Loucy (cell line): ENCODE measurements at regions not wholly inside any gene's neighbourhood (a gene's known extent, or its start where the extent isn't known, plus 50 kb on each side); places are given as distances from the start of the nearest gene placed in this dataset.

Experiments used
- H2AFZ ChIP-seq: fragments of 200-600 bp; sonication (generic); 2 replicates; pipeline ENCODE4 v1.6.0; 2016; ENCODE audit warnings: antibody characterized with exemption, mild to moderate bottlenecking, low read length, moderate library complexity
- H3F3A ChIP-seq: fragments of 200-600 bp; 2 replicates; pipeline ENCODE4 v1.6.0; 2016; ENCODE audit warnings: antibody characterized with exemption, low read depth, mild to moderate bottlenecking
- H3K27me3 ChIP-seq: fragments of 200-600 bp; sonication (generic); 2 replicates; pipeline ENCODE4 v1.6.1; 2014; ENCODE audit warnings: low read length, mild to moderate bottlenecking; ENCODE audit not compliant: insufficient read depth, poor library complexity, severe bottlenecking
- H3K36me3 ChIP-seq: fragments of 200-600 bp; sonication (generic); 2 replicates; pipeline ENCODE4 v1.6.1; 2016; ENCODE audit warnings: low read length; ENCODE audit not compliant: insufficient read depth
- H3K4me1 ChIP-seq: fragments of 200-600 bp; sonication (generic); 2 replicates; pipeline ENCODE4 v1.5.1; 2014; ENCODE audit warnings: low read length, mild to moderate bottlenecking; ENCODE audit not compliant: insufficient read depth, poor library complexity, severe bottlenecking
- H3K4me2 ChIP-seq: fragments of 200-600 bp; sonication (generic); 2 replicates; pipeline ENCODE4 v1.6.0; 2014; ENCODE audit warnings: antibody characterized with exemption, low read length, low read depth, mild to moderate bottlenecking; ENCODE audit not compliant: poor library complexity, severe bottlenecking
- H3K4me3 ChIP-seq: fragments of 200-600 bp; sonication (generic); 2 replicates; pipeline ENCODE4 v1.5.1; 2014; ENCODE audit warnings: low read length, mild to moderate bottlenecking, mixed read lengths; ENCODE audit not compliant: poor library complexity, severe bottlenecking
- H3K79me2 ChIP-seq: fragments of 200-600 bp; sonication (generic); 2 replicates; pipeline ENCODE4 v1.6.1; 2014; ENCODE audit warnings: low read length; ENCODE audit not compliant: insufficient read depth
- H3K9ac ChIP-seq: fragments of 200-600 bp; sonication (generic); 2 replicates; pipeline ENCODE4 v1.6.0; 2014; ENCODE audit warnings: mild to moderate bottlenecking, low read depth, low read length, moderate library complexity; ENCODE audit not compliant: poor library complexity, severe bottlenecking
- H3K9me2 ChIP-seq: fragments of 200-600 bp; sonication (generic); replicated peaks from 2 replicates; pipeline ENCODE4 v1.6.1; 2016; ENCODE audit warnings: low read depth, low read length, mixed read lengths
- H3K9me3 ChIP-seq: fragments of 200-600 bp; sonication (generic); 2 replicates; pipeline ENCODE4 v1.6.1; 2014; ENCODE audit warnings: mild to moderate bottlenecking, antibody characterized with exemption, low read length, low read depth; ENCODE audit not compliant: insufficient read depth
- H4K20me1 ChIP-seq: fragments of 200-600 bp; sonication (generic); 2 replicates; pipeline ENCODE4 v1.6.0; 2014; ENCODE audit warnings: antibody characterized with exemption, low read length, mild to moderate bottlenecking; ENCODE audit not compliant: insufficient read depth, poor library complexity, severe bottlenecking
- CTCF ChIP-seq: fragments of 200-600 bp; sonication (generic); conservative IDR thresholded peaks from 2 replicates; pipeline ENCODE4 v1.5.1; 2014; ENCODE audit warnings: mild to moderate bottlenecking, antibody characterized with exemption, low read length
- EZH2phosphoT487 ChIP-seq: fragments of 200-600 bp; IDR thresholded peaks from 2 replicates; pipeline ENCODE4 v1.6.1; 2018; ENCODE audit warnings: antibody characterized with exemption, mild to moderate bottlenecking, moderate library complexity, borderline replicate concordance

- Histone ChIP-seq H4K20me1 (no peaks in the 10 kb centered on the region), H3K4me2 (no peak overlapping the region), H3F3A (no peaks in the 10 kb centered on the region), H2AFZ (no peak overlapping the region), H3K27me3 (no peaks in the 10 kb centered on the region), H3K9ac (no peak overlapping the region), H3K79me2 (no peaks in the 10 kb centered on the region), H3K9me2 (no peaks in the 10 kb centered on the region), H3K4me1 (no peaks in the 10 kb centered on the region), H3K9me3 (no peaks in the 10 kb centered on the region), H3K36me3 (no peaks in the 10 kb centered on the region), H3K4me3 (no peak overlapping the region)
- TF ChIP-seq CTCF (no peak), EZH2phosphoT487 (no peak)
Measured at GRCh38 chr7:95658676-95659075, 62.4 kb upstream of the PDK4 start.

GRCh38 chr7:95649546-95649945, 53.2 kb upstream of the PDK4 start:
- H4K20me1 ChIP-seq, result no peaks in the 10 kb centered on the region
- no peaks in the 10 kb centered on the region for H3K4me1 ChIP-seq
- no peaks in the 10 kb centered on the region for H3K9me2 ChIP-seq
- H3K36me3 ChIP-seq, result no peaks in the 10 kb centered on the region
- H3K9ac ChIP-seq, result no peak overlapping the region
- no peaks in the 10 kb centered on the region for H3K9me3 ChIP-seq
- H3K4me2 ChIP-seq, result no peak overlapping the region
- no peak overlapping the region for H2AFZ ChIP-seq
- H3K27me3 ChIP-seq, result no peaks in the 10 kb centered on the region
- H3K79me2 ChIP-seq, result no peaks in the 10 kb centered on the region
- TF ChIP-seq EZH2phosphoT487, result no peak
- no peak for TF ChIP-seq CTCF
- H3K4me3 ChIP-seq, result no peak overlapping the region
- no peaks in the 10 kb centered on the region for H3F3A ChIP-seq

- Histone ChIP-seq H3K9me3 (no peaks in the 10 kb centered on the region), H3K36me3 (no peaks in the 10 kb centered on the region), H3K9me2 (no peaks in the 10 kb centered on the region), H3F3A (no peaks in the 10 kb centered on the region), H3K4me2 (no peak overlapping the region), H3K79me2 (no peaks in the 10 kb centered on the region), H3K4me3 (no peak overlapping the region), H3K4me1 (no peaks in the 10 kb centered on the region), H3K27me3 (peaks cover 8% of the 10 kb centered on the region), H4K20me1 (no peaks in the 10 kb centered on the region), H2AFZ (no peak overlapping the region), H3K9ac (no peak overlapping the region)
- TF ChIP-seq EZH2phosphoT487, result no peak
- TF ChIP-seq CTCF, result no peak
Measured at GRCh38 chr7:95646350-95646749, 50.0 kb upstream of the PDK4 start.
